ENCODE measurements at regions not wholly inside any gene's neighbourhood (a gene's known extent, or its start where the extent isn't known, plus 50 kb on each side); places are given as distances from the start of the nearest gene placed in this dataset.

- no peak for DNase-seq (ENCODE audit: low read depth)
- in situ Hi-C loops (cut with HindIII; ENCODE audit: low pct_unique_long_range_greater_than_20kb, low sequenced_read_pairs), result no loop called here
Observed at GRCh38 chr14:23694949-23695663, 58.9 kb downstream of the DHRS2 start.

GRCh38 chr14:23695664-23695999 lies 59.5 kb downstream of the DHRS2 start:
- DNase-seq (ENCODE audit: low read depth), result no peak

GRCh38 chr14:23696701-23697239 lies 60.6 kb downstream of the DHRS2 start:
- in situ Hi-C loops (cut with HindIII; ENCODE audit: low pct_unique_long_range_greater_than_20kb, low sequenced_read_pairs), result no loop called here
- DNase-seq (ENCODE audit: low read depth), result no peak

More at GRCh38 chr14:23695664-23695999, 59.5 kb downstream of the DHRS2 start:
- in situ Hi-C loops (cut with HindIII; ENCODE audit: low pct_unique_long_range_greater_than_20kb, low sequenced_read_pairs), result no loop called here

GRCh38 chr14:23697680-23698079 lies 61.5 kb downstream of the DHRS2 start:
- no peak for DNase-seq (ENCODE audit: low read depth)
- in situ Hi-C loops (cut with HindIII; ENCODE audit: low pct_unique_long_range_greater_than_20kb, low sequenced_read_pairs), result no loop called here

- in situ Hi-C loops (cut with HindIII; ENCODE audit: low pct_unique_long_range_greater_than_20kb, low sequenced_read_pairs), result no loop called here
- DNase-seq (ENCODE audit: low read depth), result no peak
Observed at GRCh38 chr14:23702656-23703426, 66.7 kb downstream of the DHRS2 start.

GRCh38 chr14:23704890-23705289 lies 68.7 kb downstream of the DHRS2 start:
- in situ Hi-C loops (cut with HindIII; ENCODE audit: low pct_unique_long_range_greater_than_20kb, low sequenced_read_pairs), result no loop called here
- DNase-seq (ENCODE audit: low read depth), result peak; percentile 10

- in situ Hi-C loops (cut with HindIII; ENCODE audit: low pct_unique_long_range_greater_than_20kb, low sequenced_read_pairs), result no loop called here
Observed at GRCh38 chr14:23707415-23707814, 71.3 kb downstream of the DHRS2 start.

GRCh38 chr14:23708343-23708742 lies 72.2 kb downstream of the DHRS2 start:
- in situ Hi-C loops (cut with HindIII; ENCODE audit: low pct_unique_long_range_greater_than_20kb, low sequenced_read_pairs), result no loop called here
- no peak for DNase-seq (ENCODE audit: low read depth)

More at GRCh38 chr14:23707415-23707814, 71.3 kb downstream of the DHRS2 start:
- no peak for DNase-seq (ENCODE audit: low read depth)

GRCh38 chr14:23709923-23710322 lies 73.8 kb downstream of the DHRS2 start:
- in situ Hi-C loops (cut with HindIII; ENCODE audit: low pct_unique_long_range_greater_than_20kb, low sequenced_read_pairs), result no loop called here
- DNase-seq (ENCODE audit: low read depth), result no peak

- no peak for DNase-seq (ENCODE audit: low read depth)
- in situ Hi-C loops (cut with HindIII; ENCODE audit: low pct_unique_long_range_greater_than_20kb, low sequenced_read_pairs), result no loop called here
Observed at GRCh38 chr14:23712287-23712686, 76.1 kb downstream of the DHRS2 start.

- in situ Hi-C loops (cut with HindIII; ENCODE audit: low pct_unique_long_range_greater_than_20kb, low sequenced_read_pairs), result no loop called here
- no peak for DNase-seq (ENCODE audit: low read depth)
Observed at GRCh38 chr14:23719225-23719985, 83.2 kb downstream of the DHRS2 start.

GRCh38 chr14:23722675-23723074 lies 86.5 kb downstream of the DHRS2 start:
- DNase-seq (ENCODE audit: low read depth), result no peak
- in situ Hi-C loops (cut with HindIII; ENCODE audit: low pct_unique_long_range_greater_than_20kb, low sequenced_read_pairs), result no loop called here

GRCh38 chr14:23723911-23724310 lies 87.7 kb downstream of the DHRS2 start:
- DNase-seq (ENCODE audit: low read depth), result no peak
- in situ Hi-C loops (cut with HindIII; ENCODE audit: low pct_unique_long_range_greater_than_20kb, low sequenced_read_pairs), result no loop called here

- in situ Hi-C loops (cut with HindIII; ENCODE audit: low pct_unique_long_range_greater_than_20kb, low sequenced_read_pairs), result no loop called here
- DNase-seq (ENCODE audit: low read depth), result no peak
Observed at GRCh38 chr14:23725528-23725927, 89.4 kb downstream of the DHRS2 start.

GRCh38 chr14:23725980-23726710 lies 90.0 kb downstream of the DHRS2 start:
- in situ Hi-C loops (cut with HindIII; ENCODE audit: low pct_unique_long_range_greater_than_20kb, low sequenced_read_pairs), result no loop called here

GRCh38 chr14:23727566-23728335 lies 91.6 kb downstream of the DHRS2 start:
- peak; percentile 53 for DNase-seq (ENCODE audit: low read depth)
- in situ Hi-C loops (cut with HindIII; ENCODE audit: low pct_unique_long_range_greater_than_20kb, low sequenced_read_pairs), result no loop called here

More at GRCh38 chr14:23725980-23726710, 90.0 kb downstream of the DHRS2 start:
- DNase-seq (ENCODE audit: low read depth), result no peak

- no peak for DNase-seq (ENCODE audit: low read depth)
- in situ Hi-C loops (cut with HindIII; ENCODE audit: low pct_unique_long_range_greater_than_20kb, low sequenced_read_pairs), result no loop called here
Observed at GRCh38 chr14:23728791-23729190, 92.6 kb downstream of the DHRS2 start.
